ENCODE measurements at regions not wholly inside any gene's neighbourhood (a gene's known extent, or its start where the extent isn't known, plus 50 kb on each side); places are given as distances from the start of the nearest gene placed in this dataset.

- CTCF ChIA-PET, result no interaction called here
- WGBS (ENCODE audit: insufficient coverage), result 100% methylated on average over 1 of the region's 1 CpG
- no peaks in the 10 kb centered on the region for H3K36me3 ChIP-seq (ENCODE audit: control insufficient read depth in 4 of 4, insufficient read depth in 4 of 4, low read length in 3 of 4)
- POLR2A ChIA-PET, result no interaction called here
- H3K27ac ChIP-seq (ENCODE audit: insufficient read depth in 1 of 2, low read depth in 1 of 2, low read length in 2 of 2, poor library complexity in 1 of 2, severe bottlenecking in 2 of 2), result no peak overlapping the region
- no peak for DNase-seq
- H3K9me3 ChIP-seq (ENCODE audit: control extremely low read depth in 1 of 5, control insufficient read depth in 4 of 5, insufficient read depth in 2 of 5, low read depth in 1 of 5, low read length in 4 of 5), result no peaks in the 10 kb centered on the region
- H3K4me1 ChIP-seq (ENCODE audit: control extremely low read depth in 1 of 4, control insufficient read depth in 4 of 4, insufficient read depth in 4 of 4, low read length in 3 of 4), result no peaks in the 10 kb centered on the region
- H3K27me3 ChIP-seq (replicated peaks in 2 of 5; ENCODE audit: control insufficient read depth in 4 of 5, insufficient read depth in 5 of 5, low read length in 4 of 5), result peaks cover 0 to 2% (median 0%) of the 10 kb centered on the region in 5 experiments
- H3K4me3 ChIP-seq (ENCODE audit: control insufficient read depth in 1 of 7, extremely low read depth in 1 of 7, insufficient read depth in 4 of 7, low read depth in 2 of 7, low read length in 6 of 7), result no peak overlapping the region
Observed at GRCh38 chr14:36083317-36083716, 93.2 kb downstream of the PTCSC3 start.

DNA sequence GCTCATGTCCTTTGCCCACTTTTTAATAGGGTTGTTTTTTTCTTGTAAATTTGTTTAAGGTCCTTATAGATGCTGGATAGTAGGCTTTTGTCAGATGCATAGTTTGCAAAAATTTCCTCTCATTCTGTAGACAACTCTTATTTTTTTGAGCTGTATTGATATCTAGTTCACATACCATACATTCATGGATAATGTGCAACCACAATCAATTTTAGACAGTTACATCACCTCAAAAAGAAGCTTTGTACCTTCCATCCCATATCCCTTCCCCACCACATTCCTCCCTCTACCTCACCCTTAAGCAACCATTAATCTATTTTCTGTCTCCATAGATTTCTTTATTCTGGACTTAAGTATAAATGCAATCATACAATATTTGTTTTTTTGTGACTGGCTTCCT lies 98.4 kb downstream of the PTCSC3 start:
- no peaks in the 10 kb centered on the region for H3K36me3 ChIP-seq (ENCODE audit: control insufficient read depth in 4 of 4, insufficient read depth in 4 of 4, low read length in 3 of 4)
- no peak overlapping the region for H3K4me3 ChIP-seq (ENCODE audit: control insufficient read depth in 1 of 7, extremely low read depth in 1 of 7, insufficient read depth in 4 of 7, low read depth in 2 of 7, low read length in 6 of 7)
- H3K9me3 ChIP-seq (ENCODE audit: control extremely low read depth in 1 of 5, control insufficient read depth in 4 of 5, insufficient read depth in 2 of 5, low read depth in 1 of 5, low read length in 4 of 5), result peaks cover 0 to 1% (median 0%) of the 10 kb centered on the region in 5 experiments
- no peak overlapping the region for H3K27ac ChIP-seq (ENCODE audit: insufficient read depth in 1 of 2, low read depth in 1 of 2, low read length in 2 of 2, poor library complexity in 1 of 2, severe bottlenecking in 2 of 2)
- H3K4me1 ChIP-seq (ENCODE audit: control extremely low read depth in 1 of 4, control insufficient read depth in 4 of 4, insufficient read depth in 4 of 4, low read length in 3 of 4), result no peaks in the 10 kb centered on the region
- ChIA-PET CTCF (interaction anchor here (0.7 to 1.4 kb wide), 2 partner anchors 9 to 95 kb away, joined by 3 read pairs; no protein-coding TSS in a partner anchor), POLR2A (no interaction called here)
- DNase-seq, result no peak
- peaks cover 0 to 7% (median 2%) of the 10 kb centered on the region in 5 experiments for H3K27me3 ChIP-seq (replicated peaks in 2 of 5; ENCODE audit: control insufficient read depth in 4 of 5, insufficient read depth in 5 of 5, low read length in 4 of 5)

GRCh38 chr14:36076197-36076596 lies 100.3 kb downstream of the PTCSC3 start:
- DNase-seq, result no peak
- H3K4me1 ChIP-seq (ENCODE audit: control extremely low read depth in 1 of 4, control insufficient read depth in 4 of 4, insufficient read depth in 4 of 4, low read length in 3 of 4), result no peaks in the 10 kb centered on the region
- CTCF ChIA-PET, result no interaction called here
- WGBS (ENCODE audit: insufficient coverage), result 17% methylated on average over 1 of the region's 1 CpG
- no peak overlapping the region for H3K27ac ChIP-seq (ENCODE audit: insufficient read depth in 1 of 2, low read depth in 1 of 2, low read length in 2 of 2, poor library complexity in 1 of 2, severe bottlenecking in 2 of 2)
- peaks cover 0 to 1% (median 0%) of the 10 kb centered on the region in 5 experiments for H3K9me3 ChIP-seq (ENCODE audit: control extremely low read depth in 1 of 5, control insufficient read depth in 4 of 5, insufficient read depth in 2 of 5, low read depth in 1 of 5, low read length in 4 of 5)
- no peaks in the 10 kb centered on the region for H3K36me3 ChIP-seq (ENCODE audit: control insufficient read depth in 4 of 4, insufficient read depth in 4 of 4, low read length in 3 of 4)
- POLR2A ChIA-PET, result no interaction called here
- H3K4me3 ChIP-seq (ENCODE audit: control insufficient read depth in 1 of 7, extremely low read depth in 1 of 7, insufficient read depth in 4 of 7, low read depth in 2 of 7, low read length in 6 of 7), result no peak overlapping the region
- H3K27me3 ChIP-seq (replicated peaks in 2 of 5; ENCODE audit: control insufficient read depth in 4 of 5, insufficient read depth in 5 of 5, low read length in 4 of 5), result peaks cover 0 to 10% (median 2%) of the 10 kb centered on the region in 5 experiments

- no peak overlapping the region for H3K27ac ChIP-seq (ENCODE audit: insufficient read depth in 1 of 2, low read depth in 1 of 2, low read length in 2 of 2, poor library complexity in 1 of 2, severe bottlenecking in 2 of 2)
- DNase-seq, result no peak
- POLR2A ChIA-PET, result no interaction called here
- no peaks in the 10 kb centered on the region for H3K4me1 ChIP-seq (ENCODE audit: control extremely low read depth in 1 of 4, control insufficient read depth in 4 of 4, insufficient read depth in 4 of 4, low read length in 3 of 4)
- peaks cover 0 to 1% (median 0%) of the 10 kb centered on the region in 5 experiments for H3K9me3 ChIP-seq (ENCODE audit: control extremely low read depth in 1 of 5, control insufficient read depth in 4 of 5, insufficient read depth in 2 of 5, low read depth in 1 of 5, low read length in 4 of 5)
- CTCF ChIA-PET, result interaction anchor here (1.0 kb wide), 1 partner anchor 15 kb away, joined by 3 read pairs; no protein-coding TSS in a partner anchor
- no peak overlapping the region for H3K4me3 ChIP-seq (ENCODE audit: control insufficient read depth in 1 of 7, extremely low read depth in 1 of 7, insufficient read depth in 4 of 7, low read depth in 2 of 7, low read length in 6 of 7)
- H3K27me3 ChIP-seq (replicated peaks in 2 of 5; ENCODE audit: control insufficient read depth in 4 of 5, insufficient read depth in 5 of 5, low read length in 4 of 5), result peaks cover 0 to 14% (median 3%) of the 10 kb centered on the region in 5 experiments
- WGBS (ENCODE audit: insufficient coverage), result 100% methylated on average over 3 of the region's 7 CpGs
- H3K36me3 ChIP-seq (ENCODE audit: control insufficient read depth in 4 of 4, insufficient read depth in 4 of 4, low read length in 3 of 4), result no peaks in the 10 kb centered on the region
Observed at GRCh38 chr14:36075203-36075602, 101.3 kb downstream of the PTCSC3 start.

DNA sequence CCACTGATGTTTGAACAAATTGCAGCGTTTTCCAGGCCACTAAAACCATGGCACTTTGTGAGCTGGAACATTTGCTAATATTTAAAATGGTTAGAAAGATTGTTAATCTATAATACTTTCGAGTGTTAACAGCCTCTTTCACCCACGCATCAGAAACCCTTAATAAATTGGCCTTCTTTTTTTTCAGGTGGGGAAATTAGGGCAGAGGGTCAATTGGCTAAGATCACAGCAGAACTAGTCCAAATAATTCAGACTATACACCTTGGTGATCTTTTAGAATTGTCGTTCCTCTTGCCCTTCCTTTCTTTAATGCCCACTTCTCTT lies 105.8 kb downstream of the PTCSC3 start:
- no peaks in the 10 kb centered on the region for H3K9me3 ChIP-seq (ENCODE audit: control extremely low read depth in 1 of 5, control insufficient read depth in 4 of 5, insufficient read depth in 2 of 5, low read depth in 1 of 5, low read length in 4 of 5)
- CTCF ChIA-PET, result interaction anchor here (1.0 to 4.2 kb wide), 8 partner anchors 16 to 488 kb away, joined by 3 to 20 read pairs (median 4); no protein-coding TSS in a partner anchor

DNA sequence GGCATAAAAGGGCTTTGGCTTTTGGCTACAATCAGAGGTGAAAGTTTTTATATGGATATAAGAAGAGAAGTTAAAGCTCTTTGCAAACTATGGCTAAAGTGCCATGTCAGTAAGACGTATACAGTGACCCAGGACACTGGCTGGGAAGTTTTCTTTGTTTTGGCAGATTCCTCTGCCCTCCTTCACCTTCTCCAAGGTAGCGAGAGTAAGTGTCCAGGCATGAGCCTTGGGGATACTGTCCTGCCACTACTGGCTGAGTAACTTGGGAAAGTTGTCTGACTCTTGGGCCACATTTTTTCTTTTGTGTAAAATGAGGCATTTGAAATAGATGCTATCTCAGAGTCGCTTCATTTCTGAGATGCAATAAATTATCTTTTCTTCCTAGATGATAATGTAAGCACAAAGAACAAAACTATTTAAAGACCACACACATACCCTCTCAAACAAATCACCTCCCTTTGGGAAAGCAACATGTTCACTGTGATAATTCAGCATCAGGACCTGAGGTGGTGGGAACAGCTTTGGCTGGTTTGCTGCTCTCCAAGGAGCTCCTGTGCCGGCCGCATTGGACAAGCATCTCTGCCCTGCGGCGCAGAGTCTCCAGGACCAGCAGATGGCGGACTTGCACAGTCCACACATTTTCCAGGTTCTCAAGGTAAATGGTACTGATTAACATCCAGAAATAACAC lies 106.3 kb downstream of the PTCSC3 start:
- no peak overlapping the region for H3K4me3 ChIP-seq (ENCODE audit: control insufficient read depth in 1 of 7, extremely low read depth in 1 of 7, insufficient read depth in 4 of 7, low read depth in 2 of 7, low read length in 6 of 7)
- ChIA-PET CTCF (interaction anchor here (1.0 to 4.2 kb wide), 12 partner anchors 9 to 489 kb away, joined by 3 to 20 read pairs (median 4); no protein-coding TSS in a partner anchor), POLR2A (no interaction called here)
- DNase-seq, result peak; percentile 30 to 56 (median 54)
- peaks cover 0 to 30% (median 3%) of the 10 kb centered on the region in 5 experiments for H3K27me3 ChIP-seq (replicated peaks in 2 of 5; ENCODE audit: control insufficient read depth in 4 of 5, insufficient read depth in 5 of 5, low read length in 4 of 5)
- no peak overlapping the region for H3K27ac ChIP-seq (ENCODE audit: insufficient read depth in 1 of 2, low read depth in 1 of 2, low read length in 2 of 2, poor library complexity in 1 of 2, severe bottlenecking in 2 of 2)
- no peaks in the 10 kb centered on the region for H3K9me3 ChIP-seq (ENCODE audit: control extremely low read depth in 1 of 5, control insufficient read depth in 4 of 5, insufficient read depth in 2 of 5, low read depth in 1 of 5, low read length in 4 of 5)
- H3K4me1 ChIP-seq (ENCODE audit: control extremely low read depth in 1 of 4, control insufficient read depth in 4 of 4, insufficient read depth in 4 of 4, low read length in 3 of 4), result no peaks in the 10 kb centered on the region
- 42% methylated on average over 4 of the region's 8 CpGs for WGBS (ENCODE audit: insufficient coverage)
- no peaks in the 10 kb centered on the region for H3K36me3 ChIP-seq (ENCODE audit: control insufficient read depth in 4 of 4, insufficient read depth in 4 of 4, low read length in 3 of 4)

More for the DNA sequence above, 105.8 kb downstream of the PTCSC3 start:
- no peak for DNase-seq
- Histone ChIP-seq H3K27ac (ENCODE audit: insufficient read depth in 1 of 2, low read depth in 1 of 2, low read length in 2 of 2, poor library complexity in 1 of 2, severe bottlenecking in 2 of 2) (no peak overlapping the region), H3K4me3 (ENCODE audit: control insufficient read depth in 1 of 7, extremely low read depth in 1 of 7, insufficient read depth in 4 of 7, low read depth in 2 of 7, low read length in 6 of 7) (no peak overlapping the region), H3K27me3 (replicated peaks in 2 of 5; ENCODE audit: control insufficient read depth in 4 of 5, insufficient read depth in 5 of 5, low read length in 4 of 5) (peaks cover 0 to 30% (median 3%) of the 10 kb centered on the region in 5 experiments), H3K4me1 (ENCODE audit: control extremely low read depth in 1 of 4, control insufficient read depth in 4 of 4, insufficient read depth in 4 of 4, low read length in 3 of 4) (no peaks in the 10 kb centered on the region), H3K36me3 (ENCODE audit: control insufficient read depth in 4 of 4, insufficient read depth in 4 of 4, low read length in 3 of 4) (no peaks in the 10 kb centered on the region)
- POLR2A ChIA-PET, result no interaction called here
- 100% methylated on average over 2 of the region's 4 CpGs for WGBS (ENCODE audit: insufficient coverage)

DNA sequence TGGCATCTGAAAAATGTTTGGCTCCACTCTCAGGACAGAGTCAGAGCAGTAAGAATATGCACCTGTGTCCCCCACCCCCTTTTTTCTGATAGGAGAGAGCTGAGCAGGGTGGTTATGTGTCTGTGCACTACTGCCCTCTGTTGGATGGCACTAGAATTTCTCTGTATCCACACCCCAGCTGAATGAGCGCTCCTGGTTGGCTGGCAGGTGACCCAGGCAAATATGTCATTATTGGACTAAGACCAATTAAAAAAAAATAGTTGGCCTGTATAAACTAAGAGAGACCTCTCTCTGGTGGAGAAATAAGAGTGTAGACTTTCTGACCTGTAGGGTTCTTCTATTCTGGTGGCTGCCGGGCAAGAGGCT lies 107.0 kb downstream of the PTCSC3 start:
- peak; percentile 43 to 63 (median 62) for DNase-seq
- Histone ChIP-seq H3K27me3 (replicated peaks in 2 of 5; ENCODE audit: control insufficient read depth in 4 of 5, insufficient read depth in 5 of 5, low read length in 4 of 5) (peaks cover 0 to 27% (median 5%) of the 10 kb centered on the region in 5 experiments), H3K27ac (ENCODE audit: insufficient read depth in 1 of 2, low read depth in 1 of 2, low read length in 2 of 2, poor library complexity in 1 of 2, severe bottlenecking in 2 of 2) (no peak overlapping the region), H3K9me3 (ENCODE audit: control extremely low read depth in 1 of 5, control insufficient read depth in 4 of 5, insufficient read depth in 2 of 5, low read depth in 1 of 5, low read length in 4 of 5) (no peaks in the 10 kb centered on the region), H3K4me3 (ENCODE audit: control insufficient read depth in 1 of 7, extremely low read depth in 1 of 7, insufficient read depth in 4 of 7, low read depth in 2 of 7, low read length in 6 of 7) (no peak overlapping the region), H3K36me3 (ENCODE audit: control insufficient read depth in 4 of 4, insufficient read depth in 4 of 4, low read length in 3 of 4) (no peaks in the 10 kb centered on the region), H3K4me1 (ENCODE audit: control extremely low read depth in 1 of 4, control insufficient read depth in 4 of 4, insufficient read depth in 4 of 4, low read length in 3 of 4) (no peaks in the 10 kb centered on the region)
- POLR2A ChIA-PET, result no interaction called here
- WGBS (ENCODE audit: insufficient coverage), result 50% methylated on average over 2 of the region's 2 CpGs
- CTCF ChIA-PET, result interaction anchor here (0.6 to 4.2 kb wide), 12 partner anchors 8 to 417 kb away, joined by 3 to 20 read pairs (median 3); no protein-coding TSS in a partner anchor

All from common myeloid progenitor, CD34-positive (primary cell).